Smooth muscle cell (in vitro differentiated cells): ENCODE measurements at regions not wholly inside any gene's neighbourhood (a gene's known extent, or its start where the extent isn't known, plus 50 kb on each side); places are given as distances from the start of the nearest gene placed in this dataset.
"Not testable (repeated sequence)": the region's sequence is repeated elsewhere in the genome, so short reads cannot be mapped to it uniquely, and the experiment has no call there.

Experiments used
- DNase-seq: peaks from one replicate; lab custom pipeline; 2025; ENCODE audit not compliant: unreplicated experiment; lab: John Stamatoyannopoulos, UW
- H2AFZ ChIP-seq: fragments of 200-600 bp; sonication (generic); 2 replicates; pipeline ENCODE4 v1.6.0; 2016; ENCODE audit warnings: antibody characterized with exemption, low read depth, mild to moderate bottlenecking
- H3F3A ChIP-seq: fragments of 200-600 bp; sonication (generic); 2 replicates; pipeline ENCODE4 v1.6.0; 2017; ENCODE audit warnings: antibody characterized with exemption, low read depth
- H3K27ac ChIP-seq: fragments of 200-600 bp; sonication (generic); 2 replicates; pipeline ENCODE4 v1.5.1; 2016; ENCODE audit warnings: low read depth, mild to moderate bottlenecking
- H3K27me3 ChIP-seq: fragments of 200-600 bp; sonication (generic); 2 replicates; pipeline ENCODE4 v1.6.1; 2016; ENCODE audit warnings: low read depth, mild to moderate bottlenecking
- H3K36me3 ChIP-seq: fragments of 200-600 bp; sonication (generic); 2 replicates; pipeline ENCODE4 v1.5.1; 2016; ENCODE audit warnings: low read depth
- H3K4me1 ChIP-seq: fragments of 200-600 bp; sonication (generic); 2 replicates; pipeline ENCODE4 v1.5.1; 2016; ENCODE audit warnings: low read depth
- H3K4me2 ChIP-seq: fragments of 200-600 bp; sonication (generic); 2 replicates; pipeline ENCODE4 v1.6.0; 2016; ENCODE audit warnings: mild to moderate bottlenecking
- H3K4me3 ChIP-seq: fragments of 200-600 bp; sonication (generic); 2 replicates; pipeline ENCODE4 v1.5.1; 2016; ENCODE audit warnings: mild to moderate bottlenecking
- H3K79me2 ChIP-seq: fragments of 200-600 bp; sonication (generic); 2 replicates; pipeline ENCODE4 v1.6.0; 2016; ENCODE audit warnings: low read depth, mild to moderate bottlenecking
- H3K9ac ChIP-seq: fragments of 200-600 bp; sonication (generic); 2 replicates; pipeline ENCODE4 v1.6.0; 2016; ENCODE audit warnings: low read depth
- H3K9me3 ChIP-seq: fragments of 200-600 bp; sonication (generic); replicated peaks from 2 replicates; pipeline ENCODE4 v1.5.1; 2016; ENCODE audit warnings: low read depth
- H4K20me1 ChIP-seq: fragments of 200-600 bp; sonication (generic); 2 replicates; pipeline ENCODE4 v1.6.0; 2016; ENCODE audit warnings: low read depth
- WGBS: methylation state at CpG from one replicate; pipeline ENCODE4 v1.1.7; 2016; ENCODE audit warnings: low lambda C conversion rate; 5-methylcytosine and 5-hydroxymethylcytosine counted together
- TF ChIP-seq, protein P1 (sequence below): fragments of 200-600 bp; sonication (generic); IDR thresholded peaks from 2 replicates; pipeline ENCODE4 v1.5.1; 2017; ENCODE audit warnings: borderline replicate concordance, mild to moderate bottlenecking, antibody characterized with exemption; ENCODE audit not compliant: insufficient read depth, poor library complexity, severe bottlenecking

DNA sequence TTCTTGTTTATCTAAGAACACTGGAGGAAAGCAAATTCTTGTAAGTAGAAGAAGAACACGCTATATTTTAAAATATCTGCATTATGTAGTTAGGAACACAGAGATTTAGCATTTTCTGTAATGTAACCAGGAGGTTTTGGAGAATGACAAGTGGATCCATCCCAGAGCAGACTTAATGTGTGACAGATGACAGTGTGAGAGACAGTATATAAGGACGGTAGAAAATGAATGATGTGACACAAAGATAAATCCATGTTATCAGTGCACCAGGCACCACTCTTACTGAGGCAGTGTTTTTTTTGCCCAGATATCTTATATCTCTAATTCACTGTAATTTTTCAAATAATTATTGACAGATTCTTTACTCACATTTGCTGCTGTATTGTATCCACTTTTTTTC is 239.0 kb upstream of the KCNN2 start:
- H3K79me2 ChIP-seq: no peaks in the 10 kb centered on the region
- no peak overlapping the region for H3K4me3 ChIP-seq
- H3K36me3 ChIP-seq: no peaks in the 10 kb centered on the region
- H2AFZ ChIP-seq: no peak overlapping the region
- H3K4me1 ChIP-seq: no peaks in the 10 kb centered on the region
- no peaks in the 10 kb centered on the region for H3K9me3 ChIP-seq
- no peaks in the 10 kb centered on the region for H4K20me1 ChIP-seq
- TF ChIP-seq, protein P1, sequence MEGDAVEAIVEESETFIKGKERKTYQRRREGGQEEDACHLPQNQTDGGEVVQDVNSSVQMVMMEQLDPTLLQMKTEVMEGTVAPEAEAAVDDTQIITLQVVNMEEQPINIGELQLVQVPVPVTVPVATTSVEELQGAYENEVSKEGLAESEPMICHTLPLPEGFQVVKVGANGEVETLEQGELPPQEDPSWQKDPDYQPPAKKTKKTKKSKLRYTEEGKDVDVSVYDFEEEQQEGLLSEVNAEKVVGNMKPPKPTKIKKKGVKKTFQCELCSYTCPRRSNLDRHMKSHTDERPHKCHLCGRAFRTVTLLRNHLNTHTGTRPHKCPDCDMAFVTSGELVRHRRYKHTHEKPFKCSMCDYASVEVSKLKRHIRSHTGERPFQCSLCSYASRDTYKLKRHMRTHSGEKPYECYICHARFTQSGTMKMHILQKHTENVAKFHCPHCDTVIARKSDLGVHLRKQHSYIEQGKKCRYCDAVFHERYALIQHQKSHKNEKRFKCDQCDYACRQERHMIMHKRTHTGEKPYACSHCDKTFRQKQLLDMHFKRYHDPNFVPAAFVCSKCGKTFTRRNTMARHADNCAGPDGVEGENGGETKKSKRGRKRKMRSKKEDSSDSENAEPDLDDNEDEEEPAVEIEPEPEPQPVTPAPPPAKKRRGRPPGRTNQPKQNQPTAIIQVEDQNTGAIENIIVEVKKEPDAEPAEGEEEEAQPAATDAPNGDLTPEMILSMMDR: no peak
- no peak for DNase-seq
- H3K4me2 ChIP-seq: no peak overlapping the region
- no peaks in the 10 kb centered on the region for H3F3A ChIP-seq
- 69% methylated on average over 2 of the region's 2 CpGs for WGBS
- no peak overlapping the region for H3K9ac ChIP-seq
- H3K27me3 ChIP-seq: no peaks in the 10 kb centered on the region
- no peak overlapping the region for H3K27ac ChIP-seq

DNA sequence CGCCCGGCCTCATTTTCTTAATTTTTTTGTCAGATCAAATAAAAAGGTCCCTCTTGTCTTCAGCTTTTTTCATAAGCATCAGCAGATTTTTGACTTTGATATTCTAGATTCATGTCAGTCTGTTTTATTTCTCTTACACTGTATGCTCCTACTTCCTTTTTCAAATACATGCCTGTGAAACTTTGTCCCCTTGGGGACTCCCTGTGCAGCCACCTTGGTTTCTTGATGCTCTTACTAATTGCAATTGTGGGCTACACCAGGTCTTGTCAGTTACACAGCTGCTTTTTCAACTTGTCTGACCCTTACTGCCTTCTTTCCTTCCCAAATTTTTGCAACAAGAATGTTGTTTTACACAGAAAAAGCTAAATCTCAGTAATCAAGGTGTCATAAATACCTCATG is 238.2 kb upstream of the KCNN2 start:
- no peak overlapping the region for H2AFZ ChIP-seq
- no peaks in the 10 kb centered on the region for H3K27me3 ChIP-seq
- no peaks in the 10 kb centered on the region for H3F3A ChIP-seq
- no peak overlapping the region for H3K4me2 ChIP-seq
- H4K20me1 ChIP-seq: no peaks in the 10 kb centered on the region
- DNase-seq: no peak
- WGBS: 100% methylated on average over 2 of the region's 2 CpGs
- H3K79me2 ChIP-seq: no peaks in the 10 kb centered on the region
- no peaks in the 10 kb centered on the region for H3K36me3 ChIP-seq
- H3K27ac ChIP-seq: no peak overlapping the region
- H3K4me1 ChIP-seq: no peaks in the 10 kb centered on the region
- H3K9ac ChIP-seq: no peak overlapping the region
- H3K9me3 ChIP-seq: no peaks in the 10 kb centered on the region
- no peak overlapping the region for H3K4me3 ChIP-seq
- TF ChIP-seq, protein P1: no peak

DNA sequence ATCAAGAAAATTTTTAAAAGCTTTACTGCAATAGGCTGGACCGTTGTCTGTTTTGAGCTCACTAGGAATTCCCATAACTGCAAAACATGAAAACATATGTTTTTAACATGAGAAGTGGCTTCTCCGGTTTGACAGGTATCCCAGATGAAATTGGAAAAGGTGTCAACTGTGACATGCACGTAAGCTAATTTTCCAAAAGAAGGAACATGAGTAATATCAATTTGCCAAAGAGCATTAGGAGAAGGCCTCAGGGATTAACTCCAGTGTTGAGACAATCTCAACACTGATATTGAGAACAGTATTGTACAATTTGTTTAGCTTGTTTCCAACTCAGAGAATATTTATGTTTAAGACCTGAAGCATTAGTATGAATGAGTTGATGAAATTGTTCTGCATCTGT is 215.5 kb upstream of the KCNN2 start:
- H4K20me1 ChIP-seq: no peaks in the 10 kb centered on the region
- H3K4me1 ChIP-seq: no peaks in the 10 kb centered on the region
- H3K4me3 ChIP-seq: no peak overlapping the region
- no peak for DNase-seq
- H3K36me3 ChIP-seq: no peaks in the 10 kb centered on the region
- TF ChIP-seq, protein P1: no peak
- no peak overlapping the region for H3K27ac ChIP-seq
- no peak overlapping the region for H2AFZ ChIP-seq
- no peaks in the 10 kb centered on the region for H3K27me3 ChIP-seq
- H3K4me2 ChIP-seq: no peak overlapping the region
- 81% methylated on average over 3 of the region's 3 CpGs for WGBS
- H3K9ac ChIP-seq: no peak overlapping the region
- H3F3A ChIP-seq: no peaks in the 10 kb centered on the region
- no peaks in the 10 kb centered on the region for H3K9me3 ChIP-seq
- no peaks in the 10 kb centered on the region for H3K79me2 ChIP-seq

DNA sequence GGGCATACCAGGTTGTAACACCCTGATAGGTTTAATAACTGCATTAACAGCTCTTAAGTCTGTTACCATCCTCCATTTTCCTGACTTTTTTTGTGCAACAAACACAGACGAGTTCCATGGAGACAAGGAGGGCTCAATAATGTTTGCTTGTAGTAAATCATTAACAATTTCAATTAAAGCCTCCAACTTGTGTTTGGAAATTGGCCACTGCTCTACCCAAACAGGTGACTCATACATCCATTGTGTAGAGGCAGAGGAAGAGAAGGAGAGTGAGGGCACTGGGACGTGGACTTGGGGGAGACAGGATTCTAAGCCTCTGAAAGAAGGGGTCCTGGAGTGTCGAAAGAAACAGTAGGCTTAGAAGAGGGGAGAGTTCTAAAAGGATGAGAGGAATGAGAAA is 213.6 kb upstream of the KCNN2 start:
- DNase-seq: no peak
- H3K36me3 ChIP-seq: no peaks in the 10 kb centered on the region
- H3F3A ChIP-seq: no peaks in the 10 kb centered on the region
- H3K27me3 ChIP-seq: no peaks in the 10 kb centered on the region
- H2AFZ ChIP-seq: no peak overlapping the region
- H3K79me2 ChIP-seq: no peaks in the 10 kb centered on the region
- TF ChIP-seq, protein P1: no peak
- H4K20me1 ChIP-seq: no peaks in the 10 kb centered on the region
- no peak overlapping the region for H3K4me3 ChIP-seq
- no peaks in the 10 kb centered on the region for H3K4me1 ChIP-seq
- no peaks in the 10 kb centered on the region for H3K9me3 ChIP-seq
- no peak overlapping the region for H3K27ac ChIP-seq
- no peak overlapping the region for H3K9ac ChIP-seq
- 79% methylated on average over 3 of the region's 3 CpGs for WGBS
- H3K4me2 ChIP-seq: no peak overlapping the region

DNA sequence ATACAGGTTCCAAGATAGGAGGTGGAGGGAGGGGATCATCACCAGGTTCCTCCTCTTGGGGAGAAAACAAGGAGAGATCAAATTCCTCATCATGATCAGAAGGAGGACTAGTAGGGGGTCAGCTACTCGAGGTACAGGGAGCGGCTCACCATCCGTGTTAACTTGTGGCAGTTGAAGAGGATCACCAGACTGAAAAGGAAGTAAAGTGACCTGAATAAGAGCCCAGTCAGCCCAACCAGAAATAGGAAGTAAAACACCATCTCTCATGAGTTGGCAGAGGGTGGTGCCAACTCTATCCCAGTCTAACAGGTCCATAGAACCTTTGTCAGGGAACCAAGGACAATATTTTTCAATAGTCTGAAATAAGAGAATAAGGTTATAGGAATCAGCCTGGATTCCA is 213.1 kb upstream of the KCNN2 start:
- H3K27ac ChIP-seq, H2AFZ ChIP-seq, H3K4me2 ChIP-seq, H3K27me3 ChIP-seq, H3F3A ChIP-seq, DNase-seq, H3K36me3 ChIP-seq, H3K79me2 ChIP-seq, H3K4me3 ChIP-seq, H3K9ac ChIP-seq, H3K9me3 ChIP-seq, H3K4me1 ChIP-seq, H4K20me1 ChIP-seq: not testable (repeated sequence)
- 80% methylated on average over 3 of the region's 3 CpGs for WGBS
